Panc1 (cell line): ENCODE measurements at regions not wholly inside any gene's neighbourhood (a gene's known extent, or its start where the extent isn't known, plus 50 kb on each side); places are given as distances from the start of the nearest gene placed in this dataset.
A peak's percentile ranks its signal among the peaks of the same experiment; 100 is the strongest.

Experiments
- ATAC-seq: fragments of 200-7000 bp; cut with Tn5 transposase; 2 replicates; pipeline ENCODE4 v1.9.1; 2020; ENCODE audit warnings: mild to moderate bottlenecking, moderate library complexity
- BruUV-seq: library from RNA; stranded (reverse); fragments of 400-500 nt; replicated peaks from 2 replicates; lab custom pipeline; 2021; lab: Mats Ljungman, UMichigan
- CTCF ChIA-PET: fragments of 300-600 bp; sonication (Branson Sonifier 250); formaldehyde crosslinking; loops from one replicate; lab custom pipeline; 2022; ENCODE audit warnings: antibody characterized with exemption; lab: Charles Lee
- POLR2A ChIA-PET: fragments of 300-600 bp; sonication (Branson Sonifier 250); formaldehyde crosslinking; loops from one replicate; lab custom pipeline; 2022; ENCODE audit warnings: antibody characterized with exemption; lab: Charles Lee
- DNase-seq: peaks from one replicate; pipeline ENCODE4 v3.0.0-alpha.2; 2010; ENCODE audit warnings: low read depth, low spot score
- H3K27ac ChIP-seq: 2 replicates; pipeline ENCODE4 v1.5.1; 2011; ENCODE audit warnings: mild to moderate bottlenecking, low read length, inconsistent platforms
- H3K27me3 ChIP-seq: fragments of 200-500 bp; sonication (Bioruptor generic); 2 replicates; pipeline ENCODE4 v1.6.0; 2014; ENCODE audit warnings: low read length, inconsistent platforms; ENCODE audit not compliant: control insufficient read depth, insufficient read depth
- H3K36me3 ChIP-seq: fragments of 200-500 bp; sonication (Bioruptor generic); 2 replicates; pipeline ENCODE4 v1.5.1; 2014; ENCODE audit warnings: inconsistent platforms, mild to moderate bottlenecking, low read length, moderate library complexity; ENCODE audit not compliant: control insufficient read depth, insufficient read depth
- H3K4me1 ChIP-seq: 2 replicates; pipeline ENCODE4 v1.5.1; 2011; ENCODE audit warnings: inconsistent platforms, mild to moderate bottlenecking, low read length, moderate library complexity; ENCODE audit not compliant: control insufficient read depth, insufficient read depth
- H3K4me3 ChIP-seq, 2 experiments: 2 replicates each; pipeline ENCODE4 v1.5.1; 2011 to 2012; ENCODE audit warnings: low read depth in 2 of 2, low read length in 2 of 2, mild to moderate bottlenecking in 2 of 2, inconsistent platforms in 1 of 2, moderate library complexity in 1 of 2
- H3K9me3 ChIP-seq: fragments of 200-500 bp; sonication (Bioruptor generic); 2 replicates; pipeline ENCODE4 v1.5.1; 2014; ENCODE audit warnings: low read depth, mild to moderate bottlenecking, inconsistent platforms, low read length, moderate library complexity; ENCODE audit not compliant: control insufficient read depth, insufficient read depth
- CTCF ChIP-seq: fragments of 450-650 bp; IDR thresholded peaks from 2 replicates; pipeline ENCODE4 v1.5.1; 2017; ENCODE audit warnings: mild to moderate bottlenecking
- POLR2AphosphoS5 ChIP-seq: IDR thresholded peaks from 2 replicates; pipeline ENCODE4 v1.6.1; 2012; ENCODE audit warnings: mild to moderate bottlenecking, low read depth, low read length, moderate library complexity
- REST ChIP-seq, 2 experiments: IDR thresholded peaks; 2 replicates each; pipeline ENCODE4 v1.6.1; 2011 to 2012; ENCODE audit warnings: low read depth in 2 of 2, control low read depth in 1 of 2, low read length in 1 of 2, mild to moderate bottlenecking in 1 of 2, moderate library complexity in 1 of 2; ENCODE audit not compliant: insufficient read depth in 1 of 2
- SIN3A ChIP-seq: IDR thresholded peaks from 2 replicates; pipeline ENCODE4 v1.6.1; 2012; ENCODE audit warnings: low read depth, mild to moderate bottlenecking, low read length, moderate library complexity, borderline replicate concordance; ENCODE audit not compliant: insufficient read depth
- TCF7L2 ChIP-seq: IDR thresholded peaks from 2 replicates; pipeline ENCODE4 v1.6.1; 2011; ENCODE audit warnings: mild to moderate bottlenecking, low read depth, low read length, inconsistent platforms
- in situ Hi-C: cut with HindIII; loops from 2 replicates; pipeline ENCODE4 v1.10.0; 2016; ENCODE audit warnings: low sequenced_read_pairs, low pct_unique_long_range_greater_than_20kb
- intact Hi-C: fragments of 100-400 bp; cut with micrococcal nuclease; formaldehyde crosslinking; loops from one replicate; pipeline ENCODE4 v1.10.0; 2022; ENCODE audit not compliant: unreplicated experiment

GRCh38 chr5:63563008-63563917, 399.0 kb downstream of the HTR1A start:
- Histone ChIP-seq H3K4me3 (peak overlapping the region; percentile 12 to 28; a peak in 3 of 4 replicates), H3K4me1 (no peaks in the 10 kb centered on the region), H3K9me3 (no peaks in the 10 kb centered on the region), H3K36me3 (no peaks in the 10 kb centered on the region), H3K27me3 (no peaks in the 10 kb centered on the region), H3K27ac (no peak overlapping the region)
- in situ Hi-C loops (no loop called here), intact Hi-C loops (no loop called here)
- DNase-seq (no peak), ATAC-seq (0 out of 2 replicates have a peak, but pooled peaks have one; percentile 51)
- POLR2A ChIA-PET: no interaction called here
- CTCF ChIA-PET: no interaction called here
- no peak for TF ChIP-seq TCF7L2
- TF ChIP-seq SIN3A: no peak
- no peak for TF ChIP-seq REST (IDR thresholded peaks at IDR 0.05; ENCODE audit: insufficient read depth in 1 of 2, low read depth in 2 of 2, low read length in 1 of 2)
- no peak for TF ChIP-seq CTCF
- TF ChIP-seq POLR2AphosphoS5: no peak
- no TSS peak for BruUV-seq

GRCh38 chr5:63555874-63556273, 406.4 kb downstream of the HTR1A start:
- Histone ChIP-seq H3K4me3 (no peak overlapping the region), H3K36me3 (no peaks in the 10 kb centered on the region), H3K9me3 (no peaks in the 10 kb centered on the region), H3K27ac (no peak overlapping the region), H3K4me1 (no peaks in the 10 kb centered on the region), H3K27me3 (no peaks in the 10 kb centered on the region)
- in situ Hi-C loops: no loop called here
- DNase-seq (no peak), ATAC-seq (0 out of 2 replicates have a peak, but pooled peaks have one; percentile 51)
- intact Hi-C loops: no loop called here
- POLR2A ChIA-PET: no interaction called here
- TF ChIP-seq SIN3A: no peak
- no TSS peak for BruUV-seq
- CTCF ChIA-PET: no interaction called here

GRCh38 chr5:63554191-63554590, 408.1 kb downstream of the HTR1A start:
- no peaks in the 10 kb centered on the region for H3K36me3 ChIP-seq
- no peak for ATAC-seq
- H3K27ac ChIP-seq: no peak overlapping the region
- H3K9me3 ChIP-seq: no peaks in the 10 kb centered on the region
- CTCF ChIA-PET: interaction anchor here (0.6 kb wide), 1 partner anchor 55 kb away, joined by 5 read pairs; no protein-coding TSS in a partner anchor
- intact Hi-C loops (no loop called here), in situ Hi-C loops (no loop called here)
- H3K4me3 ChIP-seq: no peak overlapping the region
- no peak for DNase-seq
- BruUV-seq: no TSS peak
- H3K4me1 ChIP-seq: no peaks in the 10 kb centered on the region
- no peaks in the 10 kb centered on the region for H3K27me3 ChIP-seq
- no peak for TF ChIP-seq POLR2AphosphoS5
- POLR2A ChIA-PET: no interaction called here
